Right lobe of liver (tissue), 6 donors: ENCODE measurements at regions not wholly inside any gene's neighbourhood (a gene's known extent, or its start where the extent isn't known, plus 50 kb on each side); places are given as distances from the start of the nearest gene placed in this dataset.

Source experiments
- ATAC-seq, 4 donors: fragments of 200-7000 bp; cut with Tn5 transposase; one replicate each; pipeline ENCODE4 v1.9.1; 2020; ENCODE audit warnings: mild to moderate bottlenecking in 4 of 4, moderate library complexity in 4 of 4
- DNase-seq, 3 donors: peaks; one replicate each; pipeline ENCODE4 v3.0.0-alpha.2; 2020
- H3K27ac ChIP-seq, 3 donors: fragments of 200-600 bp; one replicate each; pipeline ENCODE4 v1.8.0; 2022
- H3K27me3 ChIP-seq, 2 donors: fragments of 200-600 bp; one replicate each; pipeline ENCODE4 v1.8.0; 2022
- H3K36me3 ChIP-seq, 4 donors: fragments of 200-600 bp; sonication (generic) in 1 of 4; one replicate each; pipeline versions ENCODE4 v1.5.1 to v1.8.0; 2017 to 2022; ENCODE audit warnings: control low read depth in 1 of 4
- H3K4me1 ChIP-seq, 4 donors: fragments of 200-600 bp; sonication (generic) in 1 of 4; one replicate each; pipeline versions ENCODE4 v1.5.1 to v1.8.0; 2017 to 2022; ENCODE audit warnings: control low read depth in 1 of 4
- H3K4me3 ChIP-seq, 3 donors: fragments of 200-600 bp; one replicate each; pipeline ENCODE4 v1.8.0; 2022
- H3K9me3 ChIP-seq, 4 donors: fragments of 200-600 bp; sonication (generic) in 1 of 4; one replicate each; pipeline versions ENCODE4 v1.5.1 to v1.8.0; 2017 to 2022; ENCODE audit warnings: control low read depth in 1 of 4
- POLR2A ChIP-seq: fragments of 450-650 bp; IDR thresholded peaks from one replicate; pipeline ENCODE4 v1.6.1; 2017; ENCODE audit warnings: antibody characterized with exemption, mild to moderate bottlenecking
- WGBS: methylation state at CpG from one replicate; pipeline ENCODE4 v1.1.6; 2018; ENCODE audit warnings: low coverage, low lambda C conversion rate; ENCODE audit not compliant: insufficient coverage; ENCODE audit errors: missing lambda C conversion rate; 5-methylcytosine and 5-hydroxymethylcytosine counted together
- intact Hi-C, 2 donors: fragments of 100-400 bp; cut with DNase I; formaldehyde crosslinking; loops; one replicate each; pipeline versions ENCODE4 v1.11.2 to v1.14.1; 2022
- TF ChIP-seq, protein P1 (sequence below), 4 donors: fragments of 200-600 bp in 3 of 4; fragments of 450-650 bp in 1 of 4; IDR thresholded peaks; one replicate each; pipeline versions ENCODE4 v1.5.1 to v1.8.0; 2016 to 2022; ENCODE audit warnings: antibody characterized with exemption in 4 of 4, mild to moderate bottlenecking in 2 of 4
- donor health status: DM: no; HTN: yes; CAD: no.
- donor health status: DM: no; HTN: no; CAD: no.
- donor health status: DM: no; HTN: no; CAD: no.
- donor health status: DM: no; HTN: yes; CAD: no.
- donor health status: DM: no; HTN: yes; CAD: no.

DNA sequence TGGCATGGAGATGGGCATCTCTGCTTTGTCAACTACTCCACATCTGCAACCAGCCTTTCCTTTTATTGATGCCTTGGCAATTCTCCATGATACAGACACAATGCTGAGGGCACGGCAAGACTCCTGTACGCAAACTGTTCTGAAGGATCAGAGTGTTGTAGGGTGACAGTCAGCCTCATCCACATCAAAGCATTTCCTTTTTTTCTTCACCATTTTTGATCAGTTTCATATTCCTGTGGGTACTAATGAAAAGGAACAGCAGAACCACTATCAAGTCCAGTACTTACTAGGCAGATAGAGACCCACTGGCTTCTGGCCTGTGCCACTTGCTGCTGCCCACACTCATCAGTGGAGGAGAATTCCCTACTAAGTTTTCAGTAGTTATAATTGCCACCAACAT, 181.6 kb downstream of the PALM2AKAP2 start:
- DNase-seq (no peak), ATAC-seq (no peak)
- WGBS = no CpG with 5 or more reads among the region's 2 CpGs
- Histone ChIP-seq H3K4me3 (no peak overlapping the region), H3K36me3 (no peaks in the 10 kb centered on the region), H3K27ac (no peak overlapping the region), H3K4me1 (no peaks in the 10 kb centered on the region), H3K9me3 (no peaks in the 10 kb centered on the region), H3K27me3 (no peaks in the 10 kb centered on the region)
- intact Hi-C loops = no loop called here
- no peak for TF ChIP-seq POLR2A
- TF ChIP-seq, protein P1, sequence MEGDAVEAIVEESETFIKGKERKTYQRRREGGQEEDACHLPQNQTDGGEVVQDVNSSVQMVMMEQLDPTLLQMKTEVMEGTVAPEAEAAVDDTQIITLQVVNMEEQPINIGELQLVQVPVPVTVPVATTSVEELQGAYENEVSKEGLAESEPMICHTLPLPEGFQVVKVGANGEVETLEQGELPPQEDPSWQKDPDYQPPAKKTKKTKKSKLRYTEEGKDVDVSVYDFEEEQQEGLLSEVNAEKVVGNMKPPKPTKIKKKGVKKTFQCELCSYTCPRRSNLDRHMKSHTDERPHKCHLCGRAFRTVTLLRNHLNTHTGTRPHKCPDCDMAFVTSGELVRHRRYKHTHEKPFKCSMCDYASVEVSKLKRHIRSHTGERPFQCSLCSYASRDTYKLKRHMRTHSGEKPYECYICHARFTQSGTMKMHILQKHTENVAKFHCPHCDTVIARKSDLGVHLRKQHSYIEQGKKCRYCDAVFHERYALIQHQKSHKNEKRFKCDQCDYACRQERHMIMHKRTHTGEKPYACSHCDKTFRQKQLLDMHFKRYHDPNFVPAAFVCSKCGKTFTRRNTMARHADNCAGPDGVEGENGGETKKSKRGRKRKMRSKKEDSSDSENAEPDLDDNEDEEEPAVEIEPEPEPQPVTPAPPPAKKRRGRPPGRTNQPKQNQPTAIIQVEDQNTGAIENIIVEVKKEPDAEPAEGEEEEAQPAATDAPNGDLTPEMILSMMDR (IDR thresholded peaks at IDR 0.05) = no peak

DNA sequence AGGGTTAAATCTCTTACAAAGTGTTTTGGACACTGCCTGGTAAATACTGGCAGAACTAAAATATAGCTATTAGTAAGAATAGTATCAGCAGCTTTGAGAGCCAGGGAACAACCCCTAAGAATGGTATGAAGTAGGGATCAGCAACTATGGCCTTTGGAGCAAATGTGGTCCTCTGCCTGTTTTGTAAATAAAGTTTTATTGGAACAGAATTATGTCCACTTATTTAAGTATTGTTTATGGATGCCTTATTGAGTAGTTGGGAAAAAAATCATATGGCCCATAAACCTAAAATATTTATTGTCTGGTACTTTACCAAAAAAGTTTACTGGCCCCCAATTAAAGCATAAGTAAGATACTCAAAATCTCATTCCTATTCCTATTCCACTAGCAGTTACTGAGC, 182.2 kb downstream of the PALM2AKAP2 start:
- H3K4me3 ChIP-seq = no peak overlapping the region
- intact Hi-C loops = no loop called here
- TF ChIP-seq, protein P1 (IDR thresholded peaks at IDR 0.05) = no peak
- no peak for TF ChIP-seq POLR2A
- DNase-seq (no peak), ATAC-seq (no peak)
- no peaks in the 10 kb centered on the region for H3K36me3 ChIP-seq
- no peaks in the 10 kb centered on the region for H3K9me3 ChIP-seq
- no peaks in the 10 kb centered on the region for H3K27me3 ChIP-seq
- no peak overlapping the region for H3K27ac ChIP-seq
- no peaks in the 10 kb centered on the region for H3K4me1 ChIP-seq

DNA sequence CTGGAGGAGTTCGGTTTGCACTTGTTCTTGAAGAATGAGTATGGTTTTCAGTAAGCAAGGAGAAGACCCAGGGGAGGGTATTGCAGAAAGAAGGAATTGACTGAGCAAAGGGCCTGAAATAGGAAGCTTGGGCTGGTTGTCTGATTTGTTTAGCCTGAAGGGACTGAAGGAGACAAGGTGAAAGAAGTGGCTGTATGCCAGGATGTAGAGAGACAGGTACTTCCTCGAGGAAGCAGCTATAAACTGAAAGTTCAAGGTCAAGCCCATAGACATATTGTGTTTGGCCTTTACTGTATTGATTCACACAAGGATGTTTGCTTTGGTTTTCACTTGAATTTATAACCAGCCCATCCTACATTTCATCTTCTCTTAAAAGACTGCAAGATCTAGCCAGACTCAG, 183.1 kb downstream of the PALM2AKAP2 start:
- no peak for ATAC-seq

DNA sequence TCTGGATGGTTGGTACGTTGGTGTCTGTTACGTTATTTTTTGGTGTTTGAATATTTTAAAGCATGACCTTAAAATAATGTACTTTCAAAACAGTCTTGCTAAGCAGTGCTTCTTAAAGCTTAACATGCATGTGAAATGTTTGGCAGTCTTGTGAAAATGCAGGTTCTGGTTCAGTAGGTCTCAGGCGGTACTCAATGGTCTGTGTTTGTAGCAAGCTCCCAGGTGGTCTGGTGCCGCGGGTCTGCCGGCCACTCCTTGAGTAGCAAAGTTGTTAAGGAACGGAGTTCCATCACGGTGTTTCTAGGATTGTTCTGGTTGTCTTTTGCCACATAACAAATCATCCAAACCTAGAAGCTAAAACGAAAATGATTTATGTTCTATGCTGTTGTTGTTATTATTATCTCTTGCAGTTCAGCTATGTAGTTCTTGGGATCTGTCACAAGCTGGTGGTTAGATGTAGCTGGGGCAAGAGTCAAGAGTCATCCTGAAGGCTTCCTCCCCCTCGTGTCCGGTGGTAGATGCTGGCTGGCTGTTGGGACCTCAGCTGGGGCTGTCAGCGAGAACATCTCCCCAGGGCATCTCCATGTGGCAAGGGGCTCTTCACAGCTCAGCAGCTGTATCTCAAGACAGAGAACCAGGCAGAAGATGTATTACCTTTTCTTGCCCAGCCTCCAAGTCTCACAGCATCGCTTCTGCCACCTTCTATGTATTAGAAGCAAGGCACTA, 186.8 kb downstream of the PALM2AKAP2 start:
- Histone ChIP-seq H3K4me3 (no peak overlapping the region), H3K4me1 (peaks cover 0 to 5% (median 0%) of the 10 kb centered on the region in 4 donors), H3K27ac (no peak overlapping the region), H3K9me3 (no peaks in the 10 kb centered on the region), H3K36me3 (no peaks in the 10 kb centered on the region), H3K27me3 (no peaks in the 10 kb centered on the region)
- TF ChIP-seq POLR2A = no peak
- TF ChIP-seq, protein P1 (IDR thresholded peaks at IDR 0.05) = no peak
- ATAC-seq (no peak), DNase-seq (no peak)
- intact Hi-C loops = no loop called here
- 86% methylated on average over 12 of the region's 13 CpGs for WGBS

More for the DNA sequence above, 183.1 kb downstream of the PALM2AKAP2 start:
- no peak for DNase-seq
- Histone ChIP-seq H3K36me3 (no peaks in the 10 kb centered on the region), H3K27ac (no peak overlapping the region), H3K4me3 (no peak overlapping the region), H3K27me3 (no peaks in the 10 kb centered on the region), H3K9me3 (no peaks in the 10 kb centered on the region), H3K4me1 (no peaks in the 10 kb centered on the region)
- no peak for TF ChIP-seq POLR2A
- TF ChIP-seq, protein P1 (IDR thresholded peaks at IDR 0.05) = no peak
- intact Hi-C loops = no loop called here
- WGBS = 60% methylated on average over 2 of the region's 2 CpGs
